NCI-H226 (cell line): ENCODE measurements at regions not wholly inside any gene's neighbourhood (a gene's known extent, or its start where the extent isn't known, plus 50 kb on each side); places are given as distances from the start of the nearest gene placed in this dataset.
A peak's percentile ranks its signal among the peaks of the same experiment; 100 is the strongest.

Experiments used
- DNase-seq: peaks from one replicate; pipeline ENCODE4 v3.0.0-alpha.2; 2015

- no peak for DNase-seq
Observed at GRCh38 chr7:33821970-33822369, 83.4 kb upstream of the BMPER start.

- DNase-seq, result no peak
Observed at GRCh38 chr7:33823913-33824312, 81.4 kb upstream of the BMPER start.

- DNase-seq, result no peak
Observed at GRCh38 chr7:33824911-33825459, 80.4 kb upstream of the BMPER start.

- DNase-seq, result no peak
Observed at GRCh38 chr7:33825644-33826043, 79.7 kb upstream of the BMPER start.

GRCh38 chr7:33829536-33829935, 75.8 kb upstream of the BMPER start:
- no peak for DNase-seq

GRCh38 chr7:33831389-33832141, 73.8 kb upstream of the BMPER start:
- DNase-seq, result peak; percentile 69

GRCh38 chr7:33832271-33832721, 73.0 kb upstream of the BMPER start:
- DNase-seq, result no peak

- DNase-seq, result no peak
Observed at GRCh38 chr7:33836797-33837355, 68.5 kb upstream of the BMPER start.

GRCh38 chr7:33837356-33837851, 67.9 kb upstream of the BMPER start:
- DNase-seq, result no peak

GRCh38 chr7:33841031-33841430, 64.3 kb upstream of the BMPER start:
- DNase-seq, result no peak

- DNase-seq, result peak; percentile 28
Observed at GRCh38 chr7:33841705-33842129, 63.6 kb upstream of the BMPER start.

- DNase-seq, result no peak
Observed at GRCh38 chr7:33842150-33842549, 63.2 kb upstream of the BMPER start.

- no peak for DNase-seq
Observed at GRCh38 chr7:33845991-33846509, 59.3 kb upstream of the BMPER start.

GRCh38 chr7:33849004-33849403, 56.3 kb upstream of the BMPER start:
- no peak for DNase-seq

- DNase-seq, result no peak
Observed at GRCh38 chr7:33849971-33850559, 55.3 kb upstream of the BMPER start.

GRCh38 chr7:33850768-33851167, 54.6 kb upstream of the BMPER start:
- no peak for DNase-seq

GRCh38 chr7:33852838-33853237, 52.5 kb upstream of the BMPER start:
- DNase-seq, result no peak

GRCh38 chr7:33853361-33854062, 51.8 kb upstream of the BMPER start:
- DNase-seq, result peak; percentile 99

GRCh38 chr7:33854178-33854577, 51.2 kb upstream of the BMPER start:
- peak; percentile 98 for DNase-seq

GRCh38 chr7:33854801-33855350, 50.5 kb upstream of the BMPER start:
- peak; percentile 100 for DNase-seq
